HG03378 (cell line): ENCODE measurements at regions not wholly inside any gene's neighbourhood (a gene's known extent, or its start where the extent isn't known, plus 50 kb on each side); places are given as distances from the start of the nearest gene placed in this dataset.
"Not testable (repeated sequence)": the region's sequence is repeated elsewhere in the genome, so short reads cannot be mapped to it uniquely, and the experiment has no call there.

ENCODE experiments used
- ATAC-seq: cut with Tn5 transposase; IDR thresholded peaks from one replicate; pipeline ENCODE4 v1.9.1; 2021; ENCODE audit warnings: mild to moderate bottlenecking, moderate library complexity; ENCODE audit not compliant: unreplicated experiment

- not testable (repeated sequence) for ATAC-seq
Measured at GRCh38 chr5:21341948-21342261, 1353.9 kb upstream of the CDH18 start.

GRCh38 chr5:21341203-21341947 is 1353.4 kb upstream of the CDH18 start:
- ATAC-seq, result not testable (repeated sequence)

- ATAC-seq, result not testable (repeated sequence)
Measured at GRCh38 chr5:21340233-21340632, 1352.2 kb upstream of the CDH18 start.

- not testable (repeated sequence) for ATAC-seq
Measured at GRCh38 chr5:21336478-21336877, 1348.5 kb upstream of the CDH18 start.

- not testable (repeated sequence) for ATAC-seq
Measured at GRCh38 chr5:21315376-21315775, 1327.4 kb upstream of the CDH18 start.

- ATAC-seq, result not testable (repeated sequence)
Measured at GRCh38 chr5:21301205-21301604, 1313.2 kb upstream of the CDH18 start.

- ATAC-seq, result not testable (repeated sequence)
Measured at GRCh38 chr5:21274361-21274760, 1286.4 kb upstream of the CDH18 start.

GRCh38 chr5:21263361-21263760 is 1275.4 kb upstream of the CDH18 start:
- no peak for ATAC-seq

- ATAC-seq, result no peak
Measured at GRCh38 chr5:21254161-21254560, 1266.2 kb upstream of the CDH18 start.

GRCh38 chr5:21244982-21245381 is 1257.0 kb upstream of the CDH18 start:
- no peak for ATAC-seq

- no peak for ATAC-seq
Measured at GRCh38 chr5:21238786-21239185, 1250.8 kb upstream of the CDH18 start.

GRCh38 chr5:21237461-21237860 is 1249.5 kb upstream of the CDH18 start:
- ATAC-seq, result no peak

GRCh38 chr5:21236971-21237427 is 1249.0 kb upstream of the CDH18 start:
- ATAC-seq, result no peak

GRCh38 chr5:21236104-21236503 is 1248.1 kb upstream of the CDH18 start:
- no peak for ATAC-seq

- no peak for ATAC-seq
Measured at GRCh38 chr5:21225223-21226064, 1237.4 kb upstream of the CDH18 start.

- no peak for ATAC-seq
Measured at GRCh38 chr5:21221616-21222015, 1233.6 kb upstream of the CDH18 start.

GRCh38 chr5:21219966-21220365 is 1232.0 kb upstream of the CDH18 start:
- no peak for ATAC-seq

GRCh38 chr5:21219251-21219650 is 1231.3 kb upstream of the CDH18 start:
- no peak for ATAC-seq

- no peak for ATAC-seq
Measured at GRCh38 chr5:21212026-21212425, 1224.0 kb upstream of the CDH18 start.

- no peak for ATAC-seq
Measured at GRCh38 chr5:21209409-21209808, 1221.4 kb upstream of the CDH18 start.

- ATAC-seq, result no peak
Measured at GRCh38 chr5:21199087-21199486, 1211.1 kb upstream of the CDH18 start.

- no peak for ATAC-seq
Measured at GRCh38 chr5:21195145-21195544, 1207.1 kb upstream of the CDH18 start.
